Hepatocyte (in vitro differentiated cells): ENCODE measurements at regions not wholly inside any gene's neighbourhood (a gene's known extent, or its start where the extent isn't known, plus 50 kb on each side); places are given as distances from the start of the nearest gene placed in this dataset.

ENCODE experiments used
- DNase-seq: peaks from one replicate; pipeline ENCODE4 v3.0.0-alpha.2; 2016; ENCODE audit warnings: low spot score
- H2AFZ ChIP-seq: fragments of 200-600 bp; sonication (generic); 2 replicates; pipeline ENCODE4 v1.6.0; 2016; ENCODE audit warnings: antibody characterized with exemption, mild to moderate bottlenecking
- H3K27ac ChIP-seq: fragments of 200-600 bp; sonication (generic); 2 replicates; pipeline ENCODE4 v1.5.1; 2016; ENCODE audit warnings: mild to moderate bottlenecking
- H3K27me3 ChIP-seq: fragments of 200-600 bp; sonication (generic); 2 replicates; pipeline ENCODE4 v1.6.1; 2016
- H3K36me3 ChIP-seq: fragments of 200-600 bp; sonication (generic); replicated peaks from 2 replicates; pipeline ENCODE4 v1.5.1; 2016; ENCODE audit warnings: low read depth; ENCODE audit not compliant: insufficient read depth
- H3K4me1 ChIP-seq: fragments of 200-600 bp; sonication (generic); 2 replicates; pipeline ENCODE4 v1.5.1; 2016; ENCODE audit warnings: mild to moderate bottlenecking, moderate library complexity; ENCODE audit not compliant: insufficient read depth
- H3K4me2 ChIP-seq: fragments of 200-600 bp; sonication (generic); 2 replicates; pipeline ENCODE4 v1.6.0; 2016
- H3K4me3 ChIP-seq: fragments of 200-600 bp; sonication (generic); 2 replicates; pipeline ENCODE4 v1.5.1; 2016; ENCODE audit warnings: mild to moderate bottlenecking
- H3K79me2 ChIP-seq: fragments of 200-600 bp; sonication (generic); 2 replicates; pipeline ENCODE4 v1.6.0; 2017; ENCODE audit warnings: mild to moderate bottlenecking
- H3K9me2 ChIP-seq: fragments of 200-600 bp; sonication (generic); replicated peaks from 2 replicates; pipeline ENCODE4 v1.6.0; 2017; ENCODE audit warnings: mild to moderate bottlenecking; ENCODE audit not compliant: insufficient read depth
- H3K9me3 ChIP-seq: fragments of 200-600 bp; sonication (generic); 2 replicates; pipeline ENCODE4 v1.5.1; 2016; ENCODE audit warnings: low read depth, mild to moderate bottlenecking
- H4K20me1 ChIP-seq: fragments of 200-600 bp; sonication (generic); 2 replicates; pipeline ENCODE4 v1.6.0; 2016; ENCODE audit warnings: mild to moderate bottlenecking; ENCODE audit not compliant: insufficient read depth, poor library complexity, severe bottlenecking
- EZH2 ChIP-seq: fragments of 200-600 bp; sonication (generic); IDR thresholded peaks from 2 replicates; pipeline ENCODE4 v1.6.1; 2016; ENCODE audit warnings: antibody characterized with exemption, mild to moderate bottlenecking, borderline replicate concordance
- EZH2phosphoT487 ChIP-seq: fragments of 200-600 bp; sonication (generic); IDR thresholded peaks from one replicate; pipeline ENCODE4 v1.6.1; 2018; ENCODE audit warnings: antibody characterized with exemption, mild to moderate bottlenecking, low read depth, moderate library complexity; ENCODE audit not compliant: unreplicated experiment, severe bottlenecking
- WGBS: methylation state at CpG from one replicate; pipeline ENCODE4 v1.1.6; 2016; ENCODE audit warnings: low lambda C conversion rate; ENCODE audit errors: missing lambda C conversion rate; 5-methylcytosine and 5-hydroxymethylcytosine counted together
- TF ChIP-seq, protein P1 (sequence below): fragments of 200-600 bp; sonication (generic); IDR thresholded peaks from 2 replicates; pipeline ENCODE4 v1.5.1; 2016; ENCODE audit warnings: antibody characterized with exemption, mild to moderate bottlenecking; ENCODE audit not compliant: poor library complexity

DNA sequence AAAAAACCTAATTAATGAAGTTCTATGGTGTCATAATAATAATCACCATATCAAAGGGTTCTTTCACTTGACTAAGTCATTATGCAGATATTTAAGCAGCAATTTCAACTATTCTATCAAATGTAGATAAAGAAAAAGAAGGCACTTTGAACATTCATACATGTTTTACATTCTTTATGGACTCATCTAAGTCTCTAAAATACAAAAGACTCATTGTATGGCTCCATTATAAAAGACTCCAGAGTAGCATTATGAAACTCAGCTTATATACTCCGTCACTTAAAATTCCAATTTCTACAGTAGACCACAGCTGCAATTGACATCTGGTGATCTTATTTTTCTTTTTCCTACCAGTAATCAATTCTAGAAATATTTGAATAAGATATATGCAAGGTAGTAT lies 173.5 kb upstream of the KIF2B start:
- H3K79me2 ChIP-seq = no peaks in the 10 kb centered on the region
- H3K9me3 ChIP-seq = no peaks in the 10 kb centered on the region
- 77% methylated on average over 1 of the region's 1 CpG for WGBS
- no peaks in the 10 kb centered on the region for H4K20me1 ChIP-seq
- H3K4me1 ChIP-seq = no peaks in the 10 kb centered on the region
- H2AFZ ChIP-seq = no peak overlapping the region
- H3K4me2 ChIP-seq = no peak overlapping the region
- no peak overlapping the region for H3K4me3 ChIP-seq
- H3K36me3 ChIP-seq = no peaks in the 10 kb centered on the region
- no peak for DNase-seq
- no peaks in the 10 kb centered on the region for H3K9me2 ChIP-seq
- TF ChIP-seq EZH2 (no peak), EZH2phosphoT487 (no peak)
- TF ChIP-seq, protein P1, sequence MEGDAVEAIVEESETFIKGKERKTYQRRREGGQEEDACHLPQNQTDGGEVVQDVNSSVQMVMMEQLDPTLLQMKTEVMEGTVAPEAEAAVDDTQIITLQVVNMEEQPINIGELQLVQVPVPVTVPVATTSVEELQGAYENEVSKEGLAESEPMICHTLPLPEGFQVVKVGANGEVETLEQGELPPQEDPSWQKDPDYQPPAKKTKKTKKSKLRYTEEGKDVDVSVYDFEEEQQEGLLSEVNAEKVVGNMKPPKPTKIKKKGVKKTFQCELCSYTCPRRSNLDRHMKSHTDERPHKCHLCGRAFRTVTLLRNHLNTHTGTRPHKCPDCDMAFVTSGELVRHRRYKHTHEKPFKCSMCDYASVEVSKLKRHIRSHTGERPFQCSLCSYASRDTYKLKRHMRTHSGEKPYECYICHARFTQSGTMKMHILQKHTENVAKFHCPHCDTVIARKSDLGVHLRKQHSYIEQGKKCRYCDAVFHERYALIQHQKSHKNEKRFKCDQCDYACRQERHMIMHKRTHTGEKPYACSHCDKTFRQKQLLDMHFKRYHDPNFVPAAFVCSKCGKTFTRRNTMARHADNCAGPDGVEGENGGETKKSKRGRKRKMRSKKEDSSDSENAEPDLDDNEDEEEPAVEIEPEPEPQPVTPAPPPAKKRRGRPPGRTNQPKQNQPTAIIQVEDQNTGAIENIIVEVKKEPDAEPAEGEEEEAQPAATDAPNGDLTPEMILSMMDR = no peak
- H3K27me3 ChIP-seq = no peaks in the 10 kb centered on the region
- H3K27ac ChIP-seq = no peak overlapping the region

DNA sequence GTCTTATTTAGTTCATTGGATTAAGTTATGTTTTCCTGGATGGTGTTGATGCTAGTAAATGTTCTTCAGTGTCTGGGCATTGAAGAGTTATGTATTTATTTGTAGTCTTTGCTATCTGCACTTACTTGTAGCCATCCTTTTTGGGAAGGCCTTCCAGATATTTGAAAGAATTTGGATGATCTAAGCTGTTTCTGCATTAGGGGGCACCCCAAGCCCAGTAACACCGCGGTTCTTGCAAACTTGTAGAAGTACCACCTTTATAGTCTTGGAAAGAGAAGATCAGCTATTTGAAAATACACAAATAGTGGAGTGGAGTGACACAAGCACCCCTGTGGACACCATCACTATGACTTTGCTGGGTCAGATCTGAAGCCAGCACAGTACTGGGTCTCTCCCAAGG lies 175.9 kb upstream of the KIF2B start:
- Histone ChIP-seq H3K27ac (no peak overlapping the region), H3K9me3 (no peaks in the 10 kb centered on the region), H3K36me3 (no peaks in the 10 kb centered on the region), H3K4me3 (no peak overlapping the region), H4K20me1 (no peaks in the 10 kb centered on the region), H3K27me3 (no peaks in the 10 kb centered on the region), H2AFZ (no peak overlapping the region), H3K9me2 (no peaks in the 10 kb centered on the region), H3K4me2 (no peak overlapping the region), H3K79me2 (no peaks in the 10 kb centered on the region), H3K4me1 (no peaks in the 10 kb centered on the region)
- TF ChIP-seq EZH2phosphoT487 = no peak
- TF ChIP-seq EZH2 = no peak
- TF ChIP-seq, protein P1 = no peak
- DNase-seq = no peak
- 100% methylated on average over 2 of the region's 2 CpGs for WGBS

DNA sequence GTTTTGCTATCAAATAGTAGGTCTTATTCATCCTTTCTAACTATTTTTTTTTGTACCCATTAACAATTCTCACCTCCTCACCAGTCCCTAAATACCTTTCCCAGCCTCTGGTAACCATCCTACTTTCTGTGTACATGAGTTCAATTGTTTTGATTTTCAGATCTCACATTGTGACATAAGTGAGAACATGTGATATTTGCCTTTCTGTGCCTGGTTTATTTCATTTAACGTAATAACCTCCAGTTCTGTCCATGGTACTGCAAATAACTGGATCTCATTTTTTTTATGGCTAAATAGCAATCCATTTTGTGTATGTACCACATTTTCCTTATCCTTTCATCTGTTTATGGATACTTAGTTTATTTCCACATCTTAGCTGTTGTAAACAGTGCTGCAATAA lies 181.9 kb upstream of the KIF2B start:
- Histone ChIP-seq H2AFZ (no peak overlapping the region), H3K79me2 (no peaks in the 10 kb centered on the region), H3K4me1 (no peaks in the 10 kb centered on the region), H3K36me3 (no peaks in the 10 kb centered on the region), H4K20me1 (no peaks in the 10 kb centered on the region), H3K27ac (no peak overlapping the region), H3K4me3 (no peak overlapping the region), H3K9me2 (no peaks in the 10 kb centered on the region), H3K27me3 (no peaks in the 10 kb centered on the region), H3K4me2 (no peak overlapping the region), H3K9me3 (no peaks in the 10 kb centered on the region)
- 65% methylated on average over 1 of the region's 1 CpG for WGBS
- DNase-seq = no peak
- TF ChIP-seq, protein P1 = no peak
- TF ChIP-seq EZH2 (no peak), EZH2phosphoT487 (no peak)

DNA sequence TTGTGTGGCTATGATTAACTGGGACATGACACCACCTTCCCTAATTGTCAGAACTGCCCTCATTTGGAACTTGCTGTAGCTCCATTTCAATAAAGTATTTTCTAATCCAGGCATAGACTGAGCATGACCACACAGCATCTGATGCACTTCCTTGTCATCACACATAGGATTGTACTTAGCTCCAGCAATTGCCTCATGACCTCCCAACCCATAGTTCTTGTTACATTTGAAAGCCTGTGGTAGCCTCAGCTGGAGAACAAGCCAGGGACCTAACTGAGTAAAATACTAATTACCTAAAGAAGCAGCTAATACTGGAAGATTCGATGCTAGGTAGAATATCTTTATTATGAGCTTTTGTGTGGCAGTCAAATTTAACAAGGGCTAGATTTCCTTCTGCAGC lies 187.3 kb upstream of the KIF2B start:
- H3K4me1 ChIP-seq = no peaks in the 10 kb centered on the region
- H4K20me1 ChIP-seq = no peaks in the 10 kb centered on the region
- H3K79me2 ChIP-seq = no peaks in the 10 kb centered on the region
- no peak overlapping the region for H2AFZ ChIP-seq
- H3K9me3 ChIP-seq = no peaks in the 10 kb centered on the region
- H3K27me3 ChIP-seq = no peaks in the 10 kb centered on the region
- no peak overlapping the region for H3K4me3 ChIP-seq
- no peaks in the 10 kb centered on the region for H3K36me3 ChIP-seq
- WGBS = 92% methylated on average over 1 of the region's 1 CpG
- H3K4me2 ChIP-seq = no peak overlapping the region
- H3K9me2 ChIP-seq = no peaks in the 10 kb centered on the region
- TF ChIP-seq, protein P1 = no peak
- TF ChIP-seq EZH2phosphoT487 (no peak), EZH2 (no peak)
- H3K27ac ChIP-seq = no peak overlapping the region
- no peak for DNase-seq
